ENCODE measurements at regions not wholly inside any gene's neighbourhood (a gene's known extent, or its start where the extent isn't known, plus 50 kb on each side); places are given as distances from the start of the nearest gene placed in this dataset.
A peak's percentile ranks its signal among the peaks of the same experiment; 100 is the strongest.

DNA sequence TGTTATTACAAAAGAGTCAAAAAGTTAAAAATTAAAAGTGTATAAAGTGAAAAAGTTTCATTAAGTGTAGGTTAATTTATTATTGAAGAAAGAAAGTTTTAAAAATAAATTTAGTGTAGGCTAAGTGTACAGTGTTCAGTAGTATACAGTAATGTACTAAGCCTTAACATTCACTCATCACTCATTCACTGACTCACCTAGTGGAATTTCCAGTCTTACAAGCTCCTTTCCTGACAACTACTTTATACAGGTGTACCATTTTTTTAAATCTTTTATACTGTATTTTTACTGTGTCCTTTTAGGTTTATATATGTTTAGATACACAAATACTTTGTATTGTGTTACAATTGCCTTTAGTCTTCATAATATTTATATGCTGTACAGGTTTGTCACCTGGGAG lies 530.2 kb upstream of the FAM174A start:
- Histone ChIP-seq H3K4me3 (ENCODE audit: low read depth, low read length) (no peak overlapping the region), H3K9me3 (ENCODE audit: severe bottlenecking) (no peaks in the 10 kb centered on the region), H3K27me3 (ENCODE audit: insufficient read depth, low read depth, severe bottlenecking) (no peaks in the 10 kb centered on the region), H3K27ac (no peak overlapping the region), H3K36me3 (no peaks in the 10 kb centered on the region)
- TF ChIP-seq, protein P1, sequence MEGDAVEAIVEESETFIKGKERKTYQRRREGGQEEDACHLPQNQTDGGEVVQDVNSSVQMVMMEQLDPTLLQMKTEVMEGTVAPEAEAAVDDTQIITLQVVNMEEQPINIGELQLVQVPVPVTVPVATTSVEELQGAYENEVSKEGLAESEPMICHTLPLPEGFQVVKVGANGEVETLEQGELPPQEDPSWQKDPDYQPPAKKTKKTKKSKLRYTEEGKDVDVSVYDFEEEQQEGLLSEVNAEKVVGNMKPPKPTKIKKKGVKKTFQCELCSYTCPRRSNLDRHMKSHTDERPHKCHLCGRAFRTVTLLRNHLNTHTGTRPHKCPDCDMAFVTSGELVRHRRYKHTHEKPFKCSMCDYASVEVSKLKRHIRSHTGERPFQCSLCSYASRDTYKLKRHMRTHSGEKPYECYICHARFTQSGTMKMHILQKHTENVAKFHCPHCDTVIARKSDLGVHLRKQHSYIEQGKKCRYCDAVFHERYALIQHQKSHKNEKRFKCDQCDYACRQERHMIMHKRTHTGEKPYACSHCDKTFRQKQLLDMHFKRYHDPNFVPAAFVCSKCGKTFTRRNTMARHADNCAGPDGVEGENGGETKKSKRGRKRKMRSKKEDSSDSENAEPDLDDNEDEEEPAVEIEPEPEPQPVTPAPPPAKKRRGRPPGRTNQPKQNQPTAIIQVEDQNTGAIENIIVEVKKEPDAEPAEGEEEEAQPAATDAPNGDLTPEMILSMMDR (IDR thresholded peaks at IDR 0.05; ENCODE audit: low read depth, low read length) = no peak
- DNase-seq = no peak

DNA sequence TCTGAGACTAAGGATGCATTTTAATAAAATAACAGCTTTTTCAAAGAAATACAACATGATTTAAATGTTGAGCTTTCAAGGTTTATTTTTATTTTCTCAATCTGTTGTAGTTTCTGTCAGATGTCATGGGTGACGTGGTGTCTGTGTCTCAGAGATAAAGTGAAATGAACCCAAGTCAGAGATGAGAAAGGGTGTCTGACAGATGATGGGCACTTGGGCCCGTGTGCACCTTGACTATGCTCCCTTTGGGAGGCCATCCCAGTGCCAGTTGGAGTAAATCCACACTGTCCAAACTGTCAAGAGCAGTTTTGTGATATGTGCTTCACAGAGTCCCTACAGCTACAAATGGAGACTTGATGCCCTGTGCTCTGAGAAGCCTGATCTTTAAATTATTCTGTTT lies 536.9 kb upstream of the FAM174A start:
- DNase-seq = no peak
- no peak overlapping the region for H3K27ac ChIP-seq
- no peak overlapping the region for H3K4me3 ChIP-seq (ENCODE audit: low read depth, low read length)
- TF ChIP-seq, protein P1 (IDR thresholded peaks at IDR 0.05; ENCODE audit: low read depth, low read length) = no peak
- no peaks in the 10 kb centered on the region for H3K36me3 ChIP-seq
- H3K27me3 ChIP-seq (ENCODE audit: insufficient read depth, low read depth, severe bottlenecking) = no peaks in the 10 kb centered on the region
- H3K9me3 ChIP-seq (ENCODE audit: severe bottlenecking) = no peaks in the 10 kb centered on the region

DNA sequence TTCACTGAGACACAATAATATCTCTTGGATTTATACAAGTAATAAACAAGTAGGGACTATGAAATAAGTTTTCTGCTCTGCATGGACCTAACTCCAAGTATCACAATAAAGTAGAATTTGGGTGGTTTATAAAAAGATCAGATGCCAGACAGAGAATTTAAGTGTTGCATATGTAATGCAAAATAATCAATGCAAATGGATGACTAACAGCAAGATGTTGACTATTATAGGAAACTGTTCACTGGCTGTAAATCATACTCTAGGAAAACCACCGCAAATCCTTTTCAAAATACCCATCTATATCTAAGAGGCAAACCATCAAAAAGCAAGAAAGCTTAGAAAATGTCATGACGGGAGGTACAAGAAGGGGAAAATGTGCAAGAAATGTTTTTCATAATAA lies 539.8 kb upstream of the FAM174A start:
- Histone ChIP-seq H3K27ac (no peak overlapping the region), H3K36me3 (no peaks in the 10 kb centered on the region), H3K27me3 (ENCODE audit: insufficient read depth, low read depth, severe bottlenecking) (no peaks in the 10 kb centered on the region), H3K9me3 (ENCODE audit: severe bottlenecking) (no peaks in the 10 kb centered on the region), H3K4me3 (ENCODE audit: low read depth, low read length) (no peak overlapping the region)
- TF ChIP-seq, protein P1 (IDR thresholded peaks at IDR 0.05; ENCODE audit: low read depth, low read length) = no peak
- no peak for DNase-seq

DNA sequence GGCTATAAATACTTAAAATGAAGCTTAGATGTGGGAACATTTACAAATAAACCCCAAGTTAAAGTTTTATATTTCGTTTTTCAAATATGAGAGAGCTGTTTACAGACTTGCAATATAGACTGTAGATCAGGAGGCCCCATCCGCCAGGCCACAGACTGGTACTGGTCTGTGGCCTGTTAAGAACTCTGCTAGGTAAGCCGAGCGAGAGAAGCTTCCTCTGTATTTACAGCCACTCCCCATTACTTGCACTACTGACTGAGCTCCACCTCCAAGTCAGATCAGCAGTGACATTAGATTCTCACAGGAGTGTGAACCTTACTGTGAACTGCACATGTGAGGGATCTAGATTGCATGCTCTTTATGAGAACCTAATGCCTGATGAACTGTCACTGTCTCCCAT lies 561.4 kb upstream of the FAM174A start:
- TF ChIP-seq, protein P1 (IDR thresholded peaks at IDR 0.05; ENCODE audit: low read depth, low read length) = no peak
- DNase-seq = peak; percentile 58
- Histone ChIP-seq H3K9me3 (ENCODE audit: severe bottlenecking) (no peaks in the 10 kb centered on the region), H3K27me3 (ENCODE audit: insufficient read depth, low read depth, severe bottlenecking) (no peaks in the 10 kb centered on the region), H3K4me3 (ENCODE audit: low read depth, low read length) (no peak overlapping the region), H3K27ac (peak overlapping the region; percentile 53), H3K36me3 (no peaks in the 10 kb centered on the region)

DNA sequence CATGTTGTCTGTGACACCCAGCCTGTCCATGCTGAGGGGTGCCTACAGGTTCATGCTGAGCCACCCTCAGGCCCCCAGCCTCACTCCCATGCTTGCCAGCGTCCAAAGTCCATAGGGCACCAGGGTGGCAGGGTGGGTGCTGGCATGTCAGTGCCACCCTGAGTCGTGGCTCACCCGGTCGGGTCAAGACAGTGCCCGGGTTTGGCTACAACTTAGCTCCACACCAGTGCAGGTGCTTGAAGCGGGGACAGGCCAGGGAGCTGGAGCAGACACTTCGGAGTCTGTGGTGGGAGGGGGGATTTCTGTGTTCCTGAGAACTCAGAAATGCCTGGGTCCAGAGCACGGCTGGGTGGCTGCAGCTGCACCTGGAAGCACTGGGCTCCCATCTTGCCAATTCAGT lies 579.2 kb upstream of the FAM174A start:
- Histone ChIP-seq H3K36me3 (no peaks in the 10 kb centered on the region), H3K4me3 (ENCODE audit: low read depth, low read length) (no peak overlapping the region), H3K27me3 (ENCODE audit: insufficient read depth, low read depth, severe bottlenecking) (no peaks in the 10 kb centered on the region), H3K9me3 (ENCODE audit: severe bottlenecking) (peaks cover 2% of the 10 kb centered on the region), H3K27ac (no peak overlapping the region)
- TF ChIP-seq, protein P1 (IDR thresholded peaks at IDR 0.05; ENCODE audit: low read depth, low read length) = no peak
- no peak for DNase-seq

DNA sequence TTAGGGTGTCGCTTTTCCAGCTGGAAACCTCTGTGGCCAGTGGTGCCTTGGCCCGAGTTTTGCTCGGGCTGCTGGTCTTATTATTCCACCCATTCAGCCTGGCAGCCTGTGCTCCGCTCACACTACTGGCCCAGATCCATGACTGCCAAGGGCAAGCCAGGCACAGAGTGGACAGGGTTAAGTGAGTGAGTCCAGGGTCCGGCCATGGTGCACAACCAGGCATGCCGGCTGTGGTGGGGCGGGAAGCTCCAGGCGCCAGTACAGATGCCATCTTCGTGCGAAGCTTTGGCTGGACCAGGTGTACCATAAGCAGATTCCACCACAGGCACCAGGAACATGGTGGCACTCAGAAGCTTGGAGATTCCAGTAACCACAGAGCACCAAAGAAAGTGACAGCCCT lies 580.2 kb upstream of the FAM174A start:
- Histone ChIP-seq H3K9me3 (ENCODE audit: severe bottlenecking) (peaks cover 2% of the 10 kb centered on the region), H3K27me3 (ENCODE audit: insufficient read depth, low read depth, severe bottlenecking) (no peaks in the 10 kb centered on the region), H3K36me3 (no peaks in the 10 kb centered on the region), H3K4me3 (ENCODE audit: low read depth, low read length) (no peak overlapping the region), H3K27ac (no peak overlapping the region)
- TF ChIP-seq, protein P1 (IDR thresholded peaks at IDR 0.05; ENCODE audit: low read depth, low read length) = no peak
- no peak for DNase-seq

All from WERI-Rb-1 (cell line).